HUDEP-2 (cell line): ENCODE measurements at regions not wholly inside any gene's neighbourhood (a gene's known extent, or its start where the extent isn't known, plus 50 kb on each side); places are given as distances from the start of the nearest gene placed in this dataset.
"Not testable (repeated sequence)": the region's sequence is repeated elsewhere in the genome, so short reads cannot be mapped to it uniquely, and the experiment has no call there.

Source experiments
- DNase-seq, 76 experiments: peaks; one replicate each; lab custom pipeline; 2025; ENCODE audit not compliant: unreplicated experiment in 76 of 76; lab: John Stamatoyannopoulos, UW

DNA sequence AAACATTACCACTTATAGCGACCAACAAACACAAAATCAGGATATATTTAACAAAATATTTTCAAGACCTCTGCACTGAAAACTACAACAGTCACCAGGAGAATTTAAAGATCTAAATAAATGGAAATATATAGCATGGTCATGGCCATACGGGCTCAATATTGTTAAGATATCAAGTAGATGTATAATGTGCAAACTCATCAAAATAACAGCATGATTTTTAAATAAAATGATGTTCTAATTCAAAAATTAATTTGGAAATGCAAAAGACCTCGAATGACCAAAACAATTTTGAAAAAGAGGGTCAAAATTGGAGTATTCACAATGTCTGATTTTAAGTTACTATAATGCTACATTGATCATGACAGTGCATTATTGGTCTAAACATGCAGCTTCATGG is 159.1 kb upstream of the NDN start:
- DNase-seq = no peak

DNA sequence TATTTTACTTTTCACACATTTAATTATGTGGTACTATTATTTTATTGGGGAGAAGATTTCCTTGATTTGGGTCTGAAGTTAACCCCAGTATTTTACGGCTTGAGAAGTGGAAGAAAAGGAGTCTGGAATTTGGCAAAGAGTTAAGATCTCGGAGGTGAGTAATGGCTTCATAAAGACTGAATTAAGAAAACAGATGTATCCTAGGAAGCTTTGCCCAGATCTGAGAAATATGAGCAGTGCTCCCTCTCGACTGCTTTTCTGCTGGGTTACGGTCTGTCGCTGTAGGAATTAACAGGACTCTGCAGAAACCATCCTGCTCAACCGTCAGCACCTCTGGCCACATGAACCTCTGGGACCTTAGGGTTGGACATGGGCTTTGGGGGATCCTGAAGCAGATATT is 163.6 kb upstream of the NDN start:
- DNase-seq = no peak

DNA sequence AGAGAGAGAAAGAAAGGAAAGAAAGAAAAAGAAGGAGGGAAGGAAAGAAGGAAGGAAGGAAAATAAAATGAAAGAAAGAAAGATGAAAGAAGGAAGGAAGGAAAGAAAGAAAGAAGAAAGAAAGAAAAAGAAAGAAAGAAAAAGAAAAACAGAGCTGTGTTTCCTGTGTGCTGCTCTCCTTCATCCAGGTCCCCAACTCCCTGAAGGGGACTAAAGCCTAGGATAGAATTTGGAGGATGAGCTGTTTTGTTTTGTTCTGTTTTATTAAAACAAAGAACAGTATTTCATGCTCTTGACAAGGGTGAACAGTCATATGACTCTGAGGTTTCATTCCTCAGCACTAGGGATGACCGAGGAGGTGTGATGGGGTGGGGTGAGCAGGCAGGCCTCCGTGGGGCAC is 164.8 kb upstream of the NDN start:
- DNase-seq = no peak

DNA sequence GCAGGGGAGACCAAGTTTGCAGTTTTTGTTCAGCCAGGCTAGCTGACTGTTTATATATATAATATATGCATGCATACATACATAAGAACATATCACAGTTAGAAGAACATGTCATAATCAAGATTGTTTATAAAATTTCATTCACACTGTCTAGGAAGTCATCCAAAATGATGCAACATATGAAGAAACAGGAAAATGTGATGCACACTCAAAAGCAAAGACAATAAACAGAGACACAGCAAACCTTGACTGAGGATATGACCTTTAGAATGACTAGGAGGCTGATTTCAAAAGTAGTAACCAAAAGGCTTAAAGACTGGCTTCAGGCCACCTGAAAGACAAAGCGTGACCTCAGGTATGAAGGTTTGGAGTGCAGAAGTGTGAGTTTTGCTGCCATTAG is 166.2 kb upstream of the NDN start:
- no peak for DNase-seq

DNA sequence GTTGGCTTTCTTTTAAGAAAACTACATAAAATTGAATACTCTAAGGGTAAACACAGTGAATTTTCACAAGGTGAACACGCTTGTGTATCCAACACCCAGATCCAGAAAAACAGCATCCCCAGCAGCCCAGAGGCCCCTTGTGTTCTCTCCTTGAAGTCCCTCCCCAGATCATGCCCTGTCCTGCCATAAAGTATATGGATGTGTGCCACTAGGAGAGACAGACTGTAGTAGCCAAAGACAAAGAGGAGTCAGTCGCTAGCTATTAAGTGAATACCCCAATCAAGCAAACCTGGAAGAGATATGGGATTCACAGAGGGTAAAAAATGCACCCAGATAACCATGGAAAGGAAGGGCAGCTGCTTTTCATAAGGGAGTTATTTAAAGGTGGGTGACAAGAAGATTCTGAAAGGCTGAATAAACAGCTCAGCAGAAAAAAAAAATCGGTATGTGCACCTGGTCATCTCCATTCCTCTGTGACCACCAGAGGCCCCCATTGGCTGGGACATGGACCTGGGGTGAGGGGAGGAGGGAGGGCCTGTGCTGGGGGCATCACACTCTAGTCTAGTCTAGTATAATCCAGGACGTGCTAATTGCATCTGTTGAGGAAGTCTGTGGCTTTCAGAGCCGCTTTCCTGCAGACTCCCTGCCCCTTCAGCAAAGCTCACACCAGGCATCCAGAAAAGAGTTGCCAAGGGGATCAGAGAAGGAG is 167.3 kb upstream of the NDN start:
- DNase-seq = no peak

DNA sequence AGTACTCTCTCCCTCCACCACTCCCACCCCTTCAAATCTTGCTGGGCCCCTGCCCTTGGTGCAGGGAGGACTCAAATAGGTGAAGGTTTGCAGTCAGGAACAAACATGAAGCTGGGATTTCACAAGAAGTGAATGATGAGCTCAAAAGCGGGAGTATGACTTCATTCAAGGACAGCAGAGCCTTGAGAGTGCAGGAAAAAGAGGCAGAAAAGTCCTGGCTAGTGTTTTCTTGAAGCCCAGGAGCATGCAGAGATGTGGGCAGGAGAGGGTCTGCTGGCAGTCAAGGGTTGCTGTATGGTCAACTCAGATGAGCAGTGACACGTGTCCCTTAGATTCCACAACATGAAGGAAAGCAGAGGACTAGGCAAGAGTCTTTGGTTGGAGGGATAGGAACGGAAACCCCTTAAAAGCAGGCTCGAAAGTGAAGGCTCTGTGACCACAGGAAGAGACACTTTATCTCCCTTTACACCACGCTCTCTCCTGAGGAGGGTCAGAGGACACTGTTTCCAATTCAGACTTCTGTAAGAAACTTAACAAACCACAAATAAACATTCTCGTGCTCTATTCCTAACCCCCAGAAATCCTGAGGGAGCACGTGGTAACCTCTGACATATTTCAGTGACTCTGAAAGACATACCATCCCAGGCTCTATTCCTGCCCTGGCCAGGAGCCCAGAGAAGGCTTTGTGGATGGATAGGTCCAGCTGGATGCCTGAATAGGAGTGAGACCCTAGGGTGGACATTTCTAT is 168.0 kb upstream of the NDN start:
- no peak for DNase-seq

DNA sequence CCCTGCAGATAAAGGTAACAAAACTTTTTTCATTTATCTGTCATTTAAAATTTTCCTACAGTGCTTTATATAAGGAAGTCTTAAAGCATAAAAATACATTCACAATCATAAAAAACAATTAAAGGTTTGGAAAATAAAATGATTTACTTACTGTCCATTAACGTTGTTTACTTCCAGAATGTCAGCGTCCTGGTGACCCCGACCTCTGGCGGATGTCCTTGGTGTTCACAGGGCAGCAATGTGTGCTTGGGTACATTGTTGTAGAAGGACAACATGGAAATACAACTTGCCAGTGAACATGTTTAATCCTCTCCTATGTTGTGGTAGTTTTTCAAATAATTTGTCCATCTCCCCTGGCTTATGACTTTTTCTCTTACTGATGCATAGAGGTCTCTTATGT is 168.8 kb upstream of the NDN start:
- no peak for DNase-seq

DNA sequence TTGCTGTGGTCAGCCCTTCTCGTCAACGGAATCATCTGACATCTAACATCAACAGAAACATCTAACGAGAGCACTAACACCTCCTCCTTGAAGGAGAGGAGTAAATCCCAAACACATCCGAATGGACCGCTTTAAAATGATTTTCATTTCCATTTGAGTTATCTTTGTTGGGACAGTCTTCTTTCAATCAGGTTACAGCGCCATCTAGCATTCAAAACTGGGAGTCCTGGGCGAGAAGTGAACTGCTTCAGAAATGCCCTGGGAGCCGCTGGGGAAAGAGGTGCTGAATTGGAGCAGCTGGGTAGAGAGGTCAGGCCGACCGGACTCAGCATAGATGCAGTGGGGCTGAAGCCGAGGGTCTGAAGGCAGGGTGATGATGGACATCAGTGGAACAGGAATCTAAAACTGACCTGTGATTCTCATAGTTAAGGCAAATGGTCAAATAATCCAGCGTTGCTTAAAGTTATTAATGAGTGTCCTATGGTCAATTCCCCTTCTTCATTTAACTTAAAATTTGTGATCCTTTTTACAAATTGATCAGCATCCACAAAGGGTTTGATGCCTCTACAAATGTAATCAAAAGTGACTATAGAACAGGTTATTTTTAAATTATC is 170.0 kb upstream of the NDN start:
- DNase-seq = peak in 8 of 76 experiments; percentile 0 to 30 (median 6)

DNA sequence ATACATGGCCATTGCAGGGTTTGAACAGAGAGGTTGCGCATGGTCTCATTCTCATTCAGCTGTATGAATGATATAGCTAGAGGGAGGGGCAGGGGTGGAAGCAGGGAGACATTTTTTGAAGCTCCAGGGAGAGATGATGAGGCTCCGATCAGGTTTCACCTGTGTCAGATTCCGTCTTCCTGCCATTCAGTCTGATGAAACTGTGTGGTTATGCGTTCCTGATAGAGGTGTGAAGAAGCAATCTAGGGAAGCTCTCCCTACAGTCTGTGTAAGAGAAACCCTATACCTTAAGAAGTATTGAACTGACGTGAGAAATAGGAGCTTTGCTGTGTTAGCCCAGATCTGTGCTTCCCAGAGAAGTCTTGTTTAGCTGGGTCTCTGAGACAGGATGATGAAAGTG is 171.9 kb upstream of the NDN start:
- no peak for DNase-seq

DNA sequence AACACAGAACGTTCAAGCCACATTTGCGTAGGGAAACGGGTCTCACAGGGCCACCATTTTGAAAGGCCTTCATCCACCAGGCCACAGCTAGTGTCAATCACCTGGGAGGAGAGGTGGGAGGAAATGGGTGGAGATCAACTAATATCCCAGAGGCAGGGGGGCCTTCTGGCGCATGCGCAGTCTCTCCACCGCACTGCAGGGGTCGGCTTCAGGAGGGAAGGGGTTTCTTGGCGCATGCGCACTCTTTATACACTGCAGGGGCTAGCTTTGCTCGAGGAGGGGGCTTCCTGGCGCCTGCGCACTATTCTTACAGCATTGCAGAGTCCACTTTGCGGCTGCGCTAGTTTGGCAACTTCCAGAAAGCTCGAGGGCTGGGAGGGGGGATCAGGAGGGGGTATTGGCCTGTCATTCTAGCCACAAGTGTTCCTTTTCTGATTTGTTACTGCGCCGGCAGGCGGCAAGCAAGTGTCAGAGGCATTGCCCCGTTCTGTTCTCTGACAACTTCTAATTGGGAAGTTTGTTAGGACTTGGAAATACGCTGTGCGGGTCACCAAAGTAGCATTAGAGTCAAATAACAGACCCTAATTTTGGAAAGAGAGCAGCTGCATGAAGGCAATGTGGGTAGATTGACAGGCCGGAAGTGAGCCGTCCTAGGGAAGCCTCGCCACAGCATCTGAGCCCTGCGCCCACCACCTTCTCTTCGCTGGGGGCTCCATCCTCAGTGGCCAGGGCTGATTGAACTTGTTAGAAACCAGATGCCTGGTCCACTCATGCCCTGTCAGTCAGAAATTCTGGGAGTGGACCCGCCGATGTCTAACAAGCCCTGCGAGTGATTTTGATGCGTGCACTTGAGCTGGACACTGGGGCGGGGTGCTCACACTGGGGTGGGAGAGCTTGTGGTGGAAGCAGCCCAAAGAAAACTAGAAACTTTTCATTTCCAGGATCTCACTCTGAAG is 173.5 kb upstream of the NDN start:
- no peak for DNase-seq

DNA sequence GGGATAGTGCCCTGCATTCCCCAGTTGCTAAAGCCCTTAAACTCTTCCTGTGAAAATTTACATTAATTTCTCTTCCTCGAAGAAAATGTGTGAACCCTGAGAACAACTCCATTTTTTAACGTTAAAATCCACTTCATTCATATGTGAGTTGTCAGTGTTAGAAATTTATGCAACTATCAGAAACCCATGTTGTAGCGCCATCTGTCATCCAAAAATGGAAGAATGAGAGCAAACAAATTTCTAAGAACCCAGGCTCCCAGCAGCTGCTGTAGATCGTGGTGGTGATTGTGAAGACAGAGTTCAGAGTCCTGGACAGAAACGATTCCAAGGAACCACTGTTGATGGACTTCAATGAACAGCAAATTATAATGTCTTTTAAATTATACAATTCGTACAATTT is 179.7 kb upstream of the NDN start:
- peak in 1 of 76 experiments; percentile 6 for DNase-seq

DNA sequence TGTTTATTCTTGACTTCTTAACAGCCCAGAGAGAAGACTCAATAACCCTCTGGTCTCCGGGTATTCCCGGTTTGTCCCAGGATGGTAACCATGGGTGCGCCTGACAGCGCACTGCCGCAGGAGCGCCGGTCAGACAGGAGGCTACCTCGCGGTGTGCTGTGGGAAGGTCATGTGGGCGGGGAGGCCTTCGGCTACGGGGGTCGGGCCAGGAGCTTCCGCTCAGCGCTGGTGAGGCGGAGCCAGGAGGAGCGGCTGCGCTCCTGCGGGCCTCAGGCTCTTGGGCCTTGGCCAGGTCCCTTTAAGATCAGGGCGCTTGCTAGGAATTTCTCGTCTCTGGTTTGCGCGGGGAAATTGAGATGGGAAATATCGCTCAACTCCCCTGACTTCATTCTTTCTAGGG is 182.3 kb upstream of the NDN start:
- no peak for DNase-seq

DNA sequence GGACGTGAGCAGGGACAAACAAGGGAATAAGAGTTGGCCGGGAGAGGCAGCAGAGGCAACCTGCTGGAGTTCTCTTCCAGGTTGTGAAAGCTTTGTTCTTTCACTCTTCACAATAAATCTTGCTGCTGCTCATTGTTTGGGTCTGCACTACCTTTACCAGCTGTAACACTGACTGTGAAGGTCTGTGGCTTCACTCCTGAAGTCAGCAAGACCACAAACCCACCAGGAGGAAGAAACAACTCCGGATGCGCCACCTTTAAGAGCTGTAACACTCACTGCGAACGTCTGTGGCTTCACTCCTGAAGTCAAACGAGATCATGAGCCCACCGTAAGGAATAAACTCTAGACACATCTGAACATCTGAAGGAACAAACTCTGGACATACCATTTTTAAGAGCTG is 186.5 kb upstream of the NDN start:
- not testable (repeated sequence) for DNase-seq

DNA sequence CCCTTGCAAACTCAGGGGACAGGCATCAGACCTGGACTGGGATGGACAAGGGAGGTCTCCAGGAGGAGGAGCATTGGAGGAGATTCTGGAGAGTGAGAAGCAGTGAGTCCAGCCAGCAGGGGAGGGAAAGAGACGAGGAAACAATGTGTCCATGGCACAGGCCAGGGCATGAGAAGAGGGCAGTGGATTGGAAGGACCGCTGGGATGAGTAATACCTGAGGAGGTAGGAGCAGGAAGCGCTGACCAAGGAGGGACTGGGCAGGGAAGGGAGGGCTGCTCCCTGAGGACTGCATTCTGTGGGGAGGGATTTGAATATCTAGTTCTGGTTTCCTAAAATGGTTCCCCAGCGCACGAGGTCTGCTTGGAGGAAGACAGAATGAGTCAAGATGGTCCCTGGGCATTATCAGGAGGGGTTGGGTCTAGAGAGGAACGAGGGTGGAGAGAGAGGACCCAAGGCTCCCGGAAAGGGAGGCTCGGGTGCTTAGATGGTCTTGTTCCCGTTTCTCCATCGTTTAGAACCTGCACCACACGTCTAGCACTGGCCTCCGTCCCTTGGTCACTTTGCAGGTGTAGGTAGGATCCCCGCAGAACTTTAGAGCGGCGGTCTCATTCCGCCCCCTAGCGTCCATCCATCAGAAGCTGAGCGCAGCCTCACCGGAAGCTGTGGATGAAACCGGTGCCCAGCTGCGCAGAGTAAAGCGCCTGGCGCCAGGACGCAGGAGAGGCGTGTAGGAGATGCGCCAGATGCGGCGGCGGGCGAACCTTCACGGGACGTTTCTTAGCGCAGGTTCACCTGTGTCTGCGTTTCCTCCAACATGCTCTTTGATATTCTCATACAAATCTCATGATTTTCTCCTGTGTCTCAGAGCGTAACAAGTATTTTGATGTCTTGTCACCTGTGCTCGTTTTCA is 190.7 kb upstream of the NDN start:
- peak in 2 of 76 experiments; percentile 1 for DNase-seq

DNA sequence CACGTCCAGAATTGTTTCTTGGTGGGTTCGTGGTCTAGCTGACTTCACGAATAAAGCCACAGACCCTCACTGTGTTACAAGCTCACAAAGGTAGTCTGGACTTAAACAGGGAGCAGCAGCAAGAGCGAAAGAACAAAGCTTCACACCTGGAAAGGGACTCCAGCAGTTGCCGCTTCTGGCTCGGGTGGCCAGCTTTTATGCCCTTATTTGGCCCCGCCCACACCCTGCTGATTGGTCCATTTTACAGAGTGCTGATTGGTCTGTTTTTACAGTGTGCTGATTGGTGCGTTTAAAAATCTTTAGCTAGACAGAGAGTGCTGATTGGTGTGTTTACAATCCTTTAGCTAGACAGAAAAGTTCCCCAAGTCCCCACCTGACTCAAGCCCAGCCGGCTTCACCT is 194.2 kb upstream of the NDN start:
- DNase-seq = no peak

DNA sequence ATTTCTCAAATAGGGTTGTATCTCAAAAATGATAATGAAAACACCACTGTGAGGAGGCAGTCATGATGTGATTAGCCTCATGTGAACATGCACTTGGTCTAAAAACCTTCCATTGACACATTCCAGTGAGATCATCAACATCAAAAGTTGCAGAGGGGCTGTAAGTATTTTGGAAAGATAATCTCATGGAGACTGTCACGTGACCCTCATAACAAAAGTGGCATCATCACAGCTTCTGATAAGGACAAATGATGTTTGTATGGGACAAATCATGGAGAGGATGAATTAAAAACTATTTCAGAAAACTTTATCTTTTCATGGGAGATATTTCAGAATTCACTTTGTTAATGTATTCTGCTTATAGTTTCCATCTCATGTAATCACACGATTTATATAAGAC is 203.1 kb upstream of the NDN start:
- no peak for DNase-seq

DNA sequence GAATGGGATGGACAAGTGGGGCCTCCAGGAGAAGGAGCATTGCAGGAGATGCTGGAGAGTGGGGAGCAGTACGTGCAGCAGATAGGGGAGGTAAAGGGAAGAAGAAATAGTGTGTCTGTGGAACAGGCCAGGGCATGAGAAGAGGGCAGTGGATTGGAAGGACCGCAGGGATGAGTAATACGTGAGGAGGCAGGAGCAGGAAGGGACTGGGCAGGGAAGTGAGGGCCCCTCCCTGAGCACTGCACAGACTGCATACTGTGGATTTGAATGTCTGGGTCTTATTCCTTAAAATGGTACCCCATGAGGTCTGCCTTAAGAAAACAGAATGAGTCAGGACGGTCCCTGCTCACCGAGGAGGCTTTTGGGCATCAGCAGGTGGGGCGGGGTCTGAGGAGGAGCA is 210.0 kb upstream of the NDN start:
- DNase-seq = no peak

DNA sequence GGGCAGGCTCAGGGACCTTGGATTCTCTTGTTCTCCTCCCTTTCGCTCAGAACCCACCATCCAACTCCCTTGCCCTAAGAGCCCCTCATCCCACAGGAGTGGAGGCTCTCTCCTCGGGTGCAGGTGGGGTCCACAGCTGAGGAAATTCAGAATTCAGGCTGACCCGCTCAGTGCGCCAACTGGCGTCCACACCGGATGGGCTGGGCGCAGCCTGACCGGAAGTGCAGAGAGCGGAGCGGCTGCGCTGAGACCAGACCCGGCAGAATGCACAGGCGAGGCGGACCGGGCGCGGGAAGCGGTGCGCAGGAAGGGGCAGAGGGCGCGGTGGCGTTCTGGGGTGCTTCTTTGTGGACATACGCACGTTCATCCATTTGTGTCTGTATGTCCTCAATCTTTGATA is 210.4 kb upstream of the NDN start:
- no peak for DNase-seq

DNA sequence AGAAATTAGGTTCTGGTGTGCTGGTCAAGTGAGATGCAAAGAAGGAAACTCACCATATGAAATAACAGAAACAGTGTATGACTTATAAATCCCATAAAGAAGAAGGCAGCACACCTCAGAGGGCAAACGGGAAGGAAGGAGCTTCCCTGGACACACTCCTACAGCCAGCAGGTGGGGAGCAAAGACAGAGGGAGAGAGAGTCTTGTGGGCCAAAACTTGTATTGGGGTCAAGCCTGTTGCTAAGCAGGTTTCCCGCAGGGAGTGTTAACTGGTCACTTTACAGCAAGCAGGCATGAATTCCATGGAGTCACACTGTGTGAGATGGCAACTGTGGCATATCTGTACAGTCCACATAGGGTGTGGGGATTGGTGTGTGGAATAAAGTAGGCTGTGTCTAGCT is 222.9 kb upstream of the NDN start:
- DNase-seq = no peak

DNA sequence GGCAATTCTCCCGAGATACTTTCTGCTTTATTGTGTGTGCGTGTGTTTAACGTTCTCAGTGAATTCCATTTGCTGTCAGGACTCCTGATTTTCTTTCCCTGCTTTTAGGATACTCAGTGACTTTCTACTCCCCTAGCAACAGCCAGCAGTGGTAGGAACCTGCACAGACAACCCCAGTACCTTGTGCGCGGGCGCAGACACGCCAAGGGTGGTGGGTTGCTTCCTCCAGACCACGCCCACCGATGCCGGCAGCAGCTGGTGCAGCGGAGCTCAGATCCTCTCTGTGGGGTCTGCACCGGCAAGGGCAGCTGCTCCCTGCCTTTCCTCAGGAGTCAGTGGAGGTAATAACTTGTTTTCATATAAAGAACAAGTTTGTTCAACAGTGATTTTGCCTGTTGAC is 225.1 kb upstream of the NDN start:
- no peak for DNase-seq
